B cell (primary cell): ENCODE measurements at regions not wholly inside any gene's neighbourhood (a gene's known extent, or its start where the extent isn't known, plus 50 kb on each side); places are given as distances from the start of the nearest gene placed in this dataset.

Experiments used
- ATAC-seq: fragments of 200-7000 bp; cut with Tn5 transposase; one replicate; pipeline ENCODE4 v1.10.0; 2021; ENCODE audit warnings: low read depth, mild to moderate bottlenecking, moderate number of reproducible peaks, moderate library complexity
- CTCF ChIA-PET: fragments of 350-600 bp; sonication (Branson Sonifier 250); formaldehyde crosslinking; loops from one replicate; lab custom pipeline; 2021; ENCODE audit warnings: antibody characterized with exemption, inconsistent platforms; lab: Charles Lee
- POLR2A ChIA-PET: fragments of 350-600 bp; sonication (Branson Sonifier 250); formaldehyde crosslinking; loops from one replicate; lab custom pipeline; 2021; ENCODE audit warnings: antibody characterized with exemption; lab: Charles Lee
- DNase-seq: peaks from one replicate; pipeline ENCODE4 v3.0.0; 2013
- H2AFZ ChIP-seq: 2 replicates; pipeline ENCODE4 v1.6.1; 2012; ENCODE audit warnings: mild to moderate bottlenecking, low read depth, low read length; ENCODE audit not compliant: insufficient read depth, poor library complexity, severe bottlenecking
- H3K27ac ChIP-seq, 2 donors: 1 replicate in 1 of 2; 2 replicates in 1 of 2; pipeline ENCODE4 v1.5.1; 2012 to 2013; ENCODE audit warnings: low read length in 2 of 2, mild to moderate bottlenecking in 2 of 2, moderate library complexity in 1 of 2
- H3K27me3 ChIP-seq, 4 experiments: fragments of 200-600 bp in 1 of 4; sonication (generic) in 1 of 4; replicated peaks in 1 of 4; 1 replicate in 2 of 4; 2 replicates in 2 of 4; pipeline versions ENCODE4 v1.6.1 to v1.7.0; 2013 to 2016; ENCODE audit warnings: low read length in 3 of 4, mild to moderate bottlenecking in 2 of 4, mixed read lengths in 1 of 4, moderate library complexity in 1 of 4; ENCODE audit not compliant: insufficient read depth in 4 of 4, control insufficient read depth in 3 of 4; ENCODE audit errors: control extremely low read depth in 1 of 4
- H3K36me3 ChIP-seq, 2 experiments: replicated peaks in 1 of 2; 1 replicate in 1 of 2; 2 replicates in 1 of 2; pipeline versions ENCODE4 v1.6.1 to v1.7.1; 2013; ENCODE audit warnings: low read length in 1 of 2; ENCODE audit not compliant: insufficient read depth in 2 of 2, control insufficient read depth in 1 of 2; ENCODE audit errors: control extremely low read depth in 1 of 2, extremely low read depth in 1 of 2
- H3K4me1 ChIP-seq, 2 donors: fragments of 200-600 bp in 1 of 2; sonication (generic) in 1 of 2; 1 replicate in 1 of 2; 2 replicates in 1 of 2; pipeline versions ENCODE4 v1.5.1 to v1.6.1; 2013 to 2017; ENCODE audit warnings: low read length in 2 of 2; ENCODE audit not compliant: control insufficient read depth in 2 of 2, insufficient read depth in 2 of 2
- H3K4me2 ChIP-seq: replicated peaks from 2 replicates; pipeline ENCODE3; 2012; ENCODE audit warnings: mild to moderate bottlenecking, low read depth, low read length; ENCODE audit not compliant: poor library complexity, severe bottlenecking
- H3K4me3 ChIP-seq, 5 experiments: fragments of 200-600 bp in 1 of 5; sonication (generic) in 1 of 5; 1 replicate in 3 of 5; 2 replicates in 2 of 5; pipeline versions ENCODE4 v1.5.1 to v1.7.0; 2011 to 2016; ENCODE audit warnings: low read length in 4 of 5, mild to moderate bottlenecking in 4 of 5, low read depth in 2 of 5, control low read depth in 1 of 5, moderate library complexity in 1 of 5; ENCODE audit not compliant: insufficient read depth in 1 of 5; ENCODE audit errors: control extremely low read depth in 1 of 5, extremely low read depth in 1 of 5
- H3K79me2 ChIP-seq: fragments of 200-600 bp; sonication (generic); one replicate; pipeline ENCODE4 v1.6.0; 2016; ENCODE audit warnings: low read length; ENCODE audit not compliant: control insufficient read depth, insufficient read depth
- H3K9ac ChIP-seq: fragments of 200-600 bp; sonication (generic); 2 replicates; pipeline ENCODE4 v1.6.1; 2017; ENCODE audit warnings: mild to moderate bottlenecking, low read length, moderate library complexity
- H3K9me3 ChIP-seq, 3 donors: one replicate each; pipeline versions ENCODE4 v1.6.1 to v1.7.1; 2013; ENCODE audit warnings: low read length in 2 of 3; ENCODE audit not compliant: control insufficient read depth in 2 of 3, insufficient read depth in 1 of 3; ENCODE audit errors: control extremely low read depth in 1 of 3
- H4K20me1 ChIP-seq: 2 replicates; pipeline ENCODE4 v1.6.0; 2012; ENCODE audit warnings: mild to moderate bottlenecking, low read length; ENCODE audit not compliant: insufficient read depth, control insufficient read depth, poor library complexity, severe bottlenecking
- H3K27ac Mint-ChIP-seq: one replicate; pipeline ENCODE4 v1.8.0; 2021; ENCODE audit warnings: mixed read lengths
- H3K27me3 Mint-ChIP-seq: one replicate; pipeline ENCODE4 v1.8.0; 2021; ENCODE audit warnings: mixed read lengths
- H3K4me1 Mint-ChIP-seq: one replicate; pipeline ENCODE4 v1.8.0; 2021; ENCODE audit warnings: mixed read lengths
- H3K4me3 Mint-ChIP-seq: one replicate; pipeline ENCODE4 v1.8.0; 2021; ENCODE audit warnings: mixed read lengths
- H3K9me3 Mint-ChIP-seq: one replicate; pipeline ENCODE4 v1.8.0; 2022; ENCODE audit warnings: mixed read lengths; ENCODE audit not compliant: insufficient read depth
- EZH2 ChIP-seq: IDR thresholded peaks from 2 replicates; pipeline ENCODE4 v1.6.1; 2012; ENCODE audit warnings: borderline replicate concordance, low read depth, mild to moderate bottlenecking, moderate library complexity, low read length; ENCODE audit not compliant: insufficient read depth, poor library complexity, severe bottlenecking
- WGBS: methylation state at CpG from one replicate; pipeline ENCODE4 v1.1.5; 2013; ENCODE audit warnings: missing lambda C conversion rate; ENCODE audit not compliant: insufficient coverage; 5-methylcytosine and 5-hydroxymethylcytosine counted together
- intact Hi-C: fragments of 100-400 bp; cut with micrococcal nuclease; formaldehyde crosslinking; loops from one replicate; pipeline ENCODE4 v1.10.0; 2022
- TF ChIP-seq, protein P1 (sequence below): fragments of 200-600 bp; IDR thresholded peaks from one replicate; pipeline ENCODE4 v1.8.0; 2022; ENCODE audit warnings: antibody characterized with exemption, mild to moderate bottlenecking

DNA sequence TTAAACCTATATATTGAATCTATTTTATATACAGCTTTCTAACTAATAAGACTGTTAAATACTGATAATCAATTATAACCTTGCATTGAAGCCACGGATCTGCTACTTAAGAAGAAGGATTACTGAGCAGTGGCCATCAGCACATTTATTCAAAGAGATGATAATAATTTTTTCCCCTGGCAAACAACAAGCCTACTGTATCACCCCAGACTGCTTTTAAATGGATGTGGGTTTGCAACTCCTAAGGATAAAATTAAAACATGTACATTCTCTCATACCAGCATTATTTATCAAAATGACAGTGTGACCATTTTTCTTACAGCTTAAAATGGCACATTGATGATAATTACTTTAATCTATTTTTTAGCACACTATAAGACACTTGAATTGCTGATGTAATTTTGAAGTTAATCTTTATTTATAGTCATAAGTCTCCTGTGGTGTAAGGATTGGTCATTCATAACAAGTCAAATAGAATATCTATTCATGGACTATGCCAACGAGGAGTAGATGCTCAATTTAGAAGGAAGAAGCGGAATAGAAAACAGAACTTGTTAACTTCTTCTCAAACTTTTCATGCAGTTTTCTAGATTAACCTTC lies 517.7 kb downstream of the METTL4 start:
- no peak for DNase-seq
- CTCF ChIA-PET: no interaction called here
- Histone ChIP-seq H3K9ac (no peak overlapping the region), H4K20me1 (no peaks in the 10 kb centered on the region), H3K27me3 (no peaks in the 10 kb centered on the region), H3K36me3 (no peaks in the 10 kb centered on the region), H3K9me3 (no peaks in the 10 kb centered on the region), H2AFZ (no peak overlapping the region), H3K4me1 (peaks cover 4 to 9% of the 10 kb centered on the region in 2 donors), H3K4me3 (no peak overlapping the region), H3K79me2 (no peaks in the 10 kb centered on the region), H3K27ac (no peak overlapping the region), H3K4me2 (no peak overlapping the region)
- H3K4me3 Mint-ChIP-seq: no peak overlapping the region
- POLR2A ChIA-PET: no interaction called here
- WGBS: no CpG with 5 or more reads among the region's 3 CpGs
- TF ChIP-seq, protein P1, sequence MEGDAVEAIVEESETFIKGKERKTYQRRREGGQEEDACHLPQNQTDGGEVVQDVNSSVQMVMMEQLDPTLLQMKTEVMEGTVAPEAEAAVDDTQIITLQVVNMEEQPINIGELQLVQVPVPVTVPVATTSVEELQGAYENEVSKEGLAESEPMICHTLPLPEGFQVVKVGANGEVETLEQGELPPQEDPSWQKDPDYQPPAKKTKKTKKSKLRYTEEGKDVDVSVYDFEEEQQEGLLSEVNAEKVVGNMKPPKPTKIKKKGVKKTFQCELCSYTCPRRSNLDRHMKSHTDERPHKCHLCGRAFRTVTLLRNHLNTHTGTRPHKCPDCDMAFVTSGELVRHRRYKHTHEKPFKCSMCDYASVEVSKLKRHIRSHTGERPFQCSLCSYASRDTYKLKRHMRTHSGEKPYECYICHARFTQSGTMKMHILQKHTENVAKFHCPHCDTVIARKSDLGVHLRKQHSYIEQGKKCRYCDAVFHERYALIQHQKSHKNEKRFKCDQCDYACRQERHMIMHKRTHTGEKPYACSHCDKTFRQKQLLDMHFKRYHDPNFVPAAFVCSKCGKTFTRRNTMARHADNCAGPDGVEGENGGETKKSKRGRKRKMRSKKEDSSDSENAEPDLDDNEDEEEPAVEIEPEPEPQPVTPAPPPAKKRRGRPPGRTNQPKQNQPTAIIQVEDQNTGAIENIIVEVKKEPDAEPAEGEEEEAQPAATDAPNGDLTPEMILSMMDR: no peak
- no peak for TF ChIP-seq EZH2
- no peak for ATAC-seq
- H3K9me3 Mint-ChIP-seq: no peaks in the 10 kb centered on the region
- intact Hi-C loops: no loop called here
- peaks cover 4% of the 10 kb centered on the region for H3K27me3 Mint-ChIP-seq
- peaks cover 5% of the 10 kb centered on the region for H3K4me1 Mint-ChIP-seq
- H3K27ac Mint-ChIP-seq: no peak overlapping the region

DNA sequence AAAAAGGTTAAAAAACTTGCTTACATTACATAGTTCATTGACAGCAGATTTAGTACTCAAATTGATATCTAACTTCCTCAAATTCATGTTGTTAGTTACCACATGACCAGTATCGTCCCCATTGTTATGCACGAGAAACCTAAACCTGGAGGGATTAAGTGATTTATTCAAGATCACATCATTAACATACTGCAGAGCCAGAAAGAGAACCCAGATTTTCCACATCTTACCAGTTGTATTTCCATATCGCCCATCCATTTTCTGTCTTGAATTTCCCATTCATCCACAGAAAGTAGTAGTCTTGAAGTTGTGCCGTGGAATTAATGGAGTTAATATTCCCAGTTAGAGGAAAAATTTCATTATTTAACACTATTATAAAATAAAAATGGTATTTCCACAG lies 512.0 kb downstream of the METTL4 start:
- no peak for ATAC-seq
- Histone ChIP-seq H3K4me3 (no peak overlapping the region), H3K4me1 (no peaks in the 10 kb centered on the region), H3K4me2 (no peak overlapping the region), H3K27ac (no peak overlapping the region), H3K36me3 (no peaks in the 10 kb centered on the region), H3K27me3 (no peaks in the 10 kb centered on the region), H3K79me2 (no peaks in the 10 kb centered on the region), H4K20me1 (no peaks in the 10 kb centered on the region), H2AFZ (no peak overlapping the region), H3K9me3 (peaks cover 0 to 6% (median 4%) of the 10 kb centered on the region in 3 donors), H3K9ac (no peak overlapping the region)
- H3K4me1 Mint-ChIP-seq: no peaks in the 10 kb centered on the region
- peaks cover 8% of the 10 kb centered on the region for H3K9me3 Mint-ChIP-seq
- intact Hi-C loops: no loop called here
- WGBS: no CpG with 5 or more reads among the region's 4 CpGs
- DNase-seq: no peak
- H3K27ac Mint-ChIP-seq: no peak overlapping the region
- no peak for TF ChIP-seq EZH2
- TF ChIP-seq, protein P1: no peak
- ChIA-PET CTCF (no interaction called here), POLR2A (no interaction called here)
- H3K4me3 Mint-ChIP-seq: no peak overlapping the region
- peaks cover 4% of the 10 kb centered on the region for H3K27me3 Mint-ChIP-seq
